ENCODE measurements at regions not wholly inside any gene's neighbourhood (a gene's known extent, or its start where the extent isn't known, plus 50 kb on each side); places are given as distances from the start of the nearest gene placed in this dataset.
"Not testable (repeated sequence)": the region's sequence is repeated elsewhere in the genome, so short reads cannot be mapped to it uniquely, and the experiment has no call there.

DNA sequence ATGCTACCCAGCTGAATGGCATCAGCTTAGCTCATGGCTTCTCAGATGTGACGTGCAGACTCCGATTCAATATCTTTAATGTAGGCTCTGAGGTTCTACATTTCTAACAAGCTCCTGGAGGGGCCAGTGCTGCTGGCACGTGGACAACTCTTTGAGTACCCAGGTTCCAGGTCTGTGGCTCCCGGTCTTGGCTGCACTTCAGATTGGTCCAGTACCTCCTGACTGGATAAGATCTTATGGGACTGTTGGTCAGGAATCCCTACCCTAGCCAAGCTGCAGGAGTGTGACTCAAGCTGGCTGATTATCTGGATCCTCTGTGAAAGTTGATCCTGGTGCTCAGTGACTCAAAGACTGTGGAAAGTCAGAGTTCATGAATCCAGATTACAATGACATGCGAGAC lies 222.1 kb downstream of the ANKRD30B start:
- Histone ChIP-seq H3K4me3 (ENCODE audit: low read length in 2 of 2) (no peak overlapping the region), H3K27ac (ENCODE audit: low read depth in 1 of 2, low read length in 2 of 2) (no peak overlapping the region), H3K27me3 (ENCODE audit: control insufficient read depth in 1 of 2, insufficient read depth in 2 of 2, low read length in 1 of 2) (no peaks in the 10 kb centered on the region), H3K36me3 (ENCODE audit: control insufficient read depth in 1 of 2, insufficient read depth in 2 of 2, low read length in 1 of 2) (no peaks in the 10 kb centered on the region), H3K4me1 (ENCODE audit: control insufficient read depth in 1 of 2, insufficient read depth in 2 of 2, low read length in 2 of 2) (no peaks in the 10 kb centered on the region), H3K9me3 (ENCODE audit: control insufficient read depth, low read length) (no peaks in the 10 kb centered on the region)
- DNase-seq (no peak), ATAC-seq (ENCODE audit: low FRiP score) (no peak)
- 61 to 82% methylated on average over 5 of the region's 5 CpGs for WGBS, 2 donors
- intact Hi-C loops (cut with DNase I) = no loop called here

DNA sequence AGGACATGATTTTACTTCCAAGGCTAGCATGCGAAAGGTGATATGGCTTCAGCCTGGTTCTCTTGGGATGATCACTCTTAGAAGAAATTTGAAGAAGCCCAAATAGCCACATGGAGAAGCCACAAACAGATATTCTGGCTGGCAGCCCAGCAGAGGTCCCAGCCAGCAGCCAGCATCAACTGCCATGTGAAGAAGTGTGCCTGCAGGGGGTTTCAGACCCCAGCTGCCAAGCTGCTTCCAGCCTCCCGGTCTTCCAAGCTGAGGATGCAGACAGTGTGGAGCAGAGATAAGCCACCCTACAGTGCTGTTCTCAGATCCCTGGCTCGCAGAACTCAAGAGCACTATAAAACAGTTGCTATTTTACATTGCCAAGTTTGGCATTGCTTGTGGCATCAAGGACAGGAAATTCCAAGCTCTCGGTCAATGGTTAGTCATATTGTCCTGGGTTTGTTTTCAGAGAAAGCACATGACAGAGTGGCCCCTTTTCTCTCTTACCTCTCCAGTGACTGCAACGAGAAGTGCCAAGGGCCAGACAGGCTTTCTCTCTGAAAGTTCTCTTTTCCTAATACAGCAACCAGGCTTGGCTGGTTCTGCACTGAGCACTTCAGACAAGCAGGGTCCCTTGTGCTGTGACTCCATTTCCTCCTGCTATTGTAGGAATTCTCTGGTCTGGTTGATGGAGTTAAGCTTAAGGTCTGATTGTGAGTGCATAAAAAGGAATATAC lies 223.7 kb downstream of the ANKRD30B start:
- ATAC-seq (ENCODE audit: low FRiP score) (peak; percentile 17), DNase-seq (no peak)
- H3K4me3 ChIP-seq (ENCODE audit: low read length in 2 of 2) = no peak overlapping the region
- intact Hi-C loops (cut with DNase I) = no loop called here
- H3K9me3 ChIP-seq (ENCODE audit: control insufficient read depth, low read length) = no peaks in the 10 kb centered on the region
- H3K27ac ChIP-seq (ENCODE audit: low read depth in 1 of 2, low read length in 2 of 2) = no peak overlapping the region
- no peaks in the 10 kb centered on the region for H3K4me1 ChIP-seq (ENCODE audit: control insufficient read depth in 1 of 2, insufficient read depth in 2 of 2, low read length in 2 of 2)
- no peaks in the 10 kb centered on the region for H3K27me3 ChIP-seq (ENCODE audit: control insufficient read depth in 1 of 2, insufficient read depth in 2 of 2, low read length in 1 of 2)
- no peaks in the 10 kb centered on the region for H3K36me3 ChIP-seq (ENCODE audit: control insufficient read depth in 1 of 2, insufficient read depth in 2 of 2, low read length in 1 of 2)
- WGBS, 2 donors = 28 to 33% methylated on average over 5 of the region's 5 CpGs

DNA sequence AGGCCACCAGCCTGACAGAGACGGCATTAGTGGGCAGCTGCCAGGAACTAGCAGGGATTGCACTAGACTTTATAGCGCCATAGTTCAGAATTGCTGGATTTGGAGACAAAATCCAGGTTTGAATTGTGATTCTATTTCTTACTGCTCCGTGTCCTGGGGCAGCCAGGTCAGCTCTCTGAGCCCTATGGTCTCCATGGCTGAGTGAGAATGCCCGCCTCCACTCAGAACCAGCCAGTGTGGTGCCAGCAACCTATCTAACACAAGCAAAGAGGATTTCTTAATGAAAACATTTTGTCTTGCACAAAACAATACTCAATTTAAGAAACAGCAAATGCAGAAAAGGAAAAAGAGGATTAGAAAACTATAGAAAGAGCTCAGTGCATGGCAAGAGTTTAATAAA lies 225.4 kb downstream of the ANKRD30B start:
- intact Hi-C loops (cut with DNase I); H3K27ac ChIP-seq (ENCODE audit: low read depth in 1 of 2, low read length in 2 of 2); H3K36me3 ChIP-seq (ENCODE audit: control insufficient read depth in 1 of 2, insufficient read depth in 2 of 2, low read length in 1 of 2); H3K4me3 ChIP-seq (ENCODE audit: low read length in 2 of 2); H3K4me1 ChIP-seq (ENCODE audit: control insufficient read depth in 1 of 2, insufficient read depth in 2 of 2, low read length in 2 of 2); DNase-seq; H3K9me3 ChIP-seq (ENCODE audit: control insufficient read depth, low read length); ATAC-seq (ENCODE audit: low FRiP score); H3K27me3 ChIP-seq (ENCODE audit: control insufficient read depth in 1 of 2, insufficient read depth in 2 of 2, low read length in 1 of 2): not testable (repeated sequence)
- 75 to 81% methylated on average over 4 of the region's 4 CpGs for WGBS, 2 donors

DNA sequence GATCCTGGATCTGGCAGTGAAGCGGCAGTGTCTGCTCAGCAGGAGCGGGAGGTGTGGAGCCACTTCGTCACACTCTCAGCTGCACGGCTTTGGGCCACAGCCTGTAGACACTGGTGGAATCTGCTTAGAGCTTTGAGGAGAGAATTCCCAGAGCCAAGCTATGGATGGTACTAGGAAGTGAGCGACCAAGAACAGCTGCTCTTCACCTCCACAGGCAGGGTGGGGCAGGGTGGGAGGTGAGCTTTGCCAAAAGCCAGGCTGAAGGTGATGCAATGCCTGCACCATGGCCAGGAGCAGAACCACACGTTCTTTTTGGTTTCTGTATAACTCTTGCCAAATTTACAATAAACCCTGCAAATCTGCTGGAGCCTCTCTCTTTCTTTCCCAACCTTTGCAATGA lies 226.1 kb downstream of the ANKRD30B start:
- WGBS, 2 donors = 77 to 79% methylated on average over 6 of the region's 6 CpGs
- H3K4me1 ChIP-seq (ENCODE audit: control insufficient read depth in 1 of 2, insufficient read depth in 2 of 2, low read length in 2 of 2) = no peaks in the 10 kb centered on the region
- no peaks in the 10 kb centered on the region for H3K36me3 ChIP-seq (ENCODE audit: control insufficient read depth in 1 of 2, insufficient read depth in 2 of 2, low read length in 1 of 2)
- intact Hi-C loops (cut with DNase I) = no loop called here
- ATAC-seq (ENCODE audit: low FRiP score) (no peak), DNase-seq (no peak)
- no peak overlapping the region for H3K4me3 ChIP-seq (ENCODE audit: low read length in 2 of 2)
- H3K27me3 ChIP-seq (ENCODE audit: control insufficient read depth in 1 of 2, insufficient read depth in 2 of 2, low read length in 1 of 2) = no peaks in the 10 kb centered on the region
- no peaks in the 10 kb centered on the region for H3K9me3 ChIP-seq (ENCODE audit: control insufficient read depth, low read length)
- no peak overlapping the region for H3K27ac ChIP-seq (ENCODE audit: low read depth in 1 of 2, low read length in 2 of 2)

DNA sequence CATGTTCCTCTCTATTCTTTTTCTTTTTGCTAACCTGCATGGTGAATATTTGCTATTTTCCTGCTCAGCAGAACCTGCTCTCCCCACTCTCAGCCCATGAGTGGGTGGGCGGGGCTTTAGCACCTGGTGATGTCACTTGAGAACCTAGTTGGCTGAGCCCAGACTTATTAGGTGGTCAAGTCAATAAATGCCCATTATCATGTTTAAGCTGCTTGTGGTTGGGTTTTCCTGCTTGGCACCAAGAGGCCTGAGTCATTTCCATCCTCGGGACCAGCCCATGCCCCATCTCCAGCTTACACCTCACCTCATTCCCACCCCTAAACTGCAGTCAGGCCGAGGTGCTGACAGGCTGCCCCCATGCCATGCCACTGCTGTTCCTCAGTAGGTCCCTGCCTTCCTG lies 226.6 kb downstream of the ANKRD30B start:
- DNase-seq = no peak
- Histone ChIP-seq H3K36me3 (ENCODE audit: control insufficient read depth in 1 of 2, insufficient read depth in 2 of 2, low read length in 1 of 2) (no peaks in the 10 kb centered on the region), H3K27ac (ENCODE audit: low read depth in 1 of 2, low read length in 2 of 2) (no peak overlapping the region), H3K4me3 (ENCODE audit: low read length in 2 of 2) (no peak overlapping the region), H3K4me1 (ENCODE audit: control insufficient read depth in 1 of 2, insufficient read depth in 2 of 2, low read length in 2 of 2) (no peaks in the 10 kb centered on the region), H3K27me3 (ENCODE audit: control insufficient read depth in 1 of 2, insufficient read depth in 2 of 2, low read length in 1 of 2) (no peaks in the 10 kb centered on the region), H3K9me3 (ENCODE audit: control insufficient read depth, low read length) (no peaks in the 10 kb centered on the region)
- no peak for ATAC-seq (ENCODE audit: low FRiP score)
- WGBS, 2 donors = 56 to 64% methylated on average over 3 of the region's 3 CpGs
- intact Hi-C loops (cut with DNase I) = no loop called here

DNA sequence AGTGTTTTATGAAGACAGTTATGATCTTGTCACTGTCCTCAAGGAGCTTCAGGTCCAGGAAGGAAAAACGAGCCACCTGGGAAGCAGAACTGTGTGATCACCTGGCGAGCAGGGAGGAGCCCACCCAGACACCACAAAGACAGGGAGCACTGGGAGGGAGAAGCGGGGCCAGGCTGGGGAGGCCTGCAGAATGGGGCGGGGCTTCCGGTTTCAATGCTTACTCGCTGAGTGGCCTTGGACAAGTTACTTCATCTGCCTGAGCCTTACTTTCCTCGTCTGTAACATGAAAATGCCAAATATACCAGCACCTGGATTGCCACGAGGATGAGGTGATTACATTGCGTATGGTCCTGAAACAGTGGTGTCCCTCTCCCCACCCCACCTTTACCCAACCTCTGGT lies 227.5 kb downstream of the ANKRD30B start:
- no peaks in the 10 kb centered on the region for H3K27me3 ChIP-seq (ENCODE audit: control insufficient read depth in 1 of 2, insufficient read depth in 2 of 2, low read length in 1 of 2)
- no peaks in the 10 kb centered on the region for H3K4me1 ChIP-seq (ENCODE audit: control insufficient read depth in 1 of 2, insufficient read depth in 2 of 2, low read length in 2 of 2)
- DNase-seq (no peak), ATAC-seq (ENCODE audit: low FRiP score) (no peak)
- H3K9me3 ChIP-seq (ENCODE audit: control insufficient read depth, low read length) = no peaks in the 10 kb centered on the region
- no peak overlapping the region for H3K27ac ChIP-seq (ENCODE audit: low read depth in 1 of 2, low read length in 2 of 2)
- 83 to 87% methylated on average over 9 of the region's 9 CpGs for WGBS, 2 donors
- intact Hi-C loops (cut with DNase I) = no loop called here
- no peaks in the 10 kb centered on the region for H3K36me3 ChIP-seq (ENCODE audit: control insufficient read depth in 1 of 2, insufficient read depth in 2 of 2, low read length in 1 of 2)
- H3K4me3 ChIP-seq (ENCODE audit: low read length in 2 of 2) = no peak overlapping the region

DNA sequence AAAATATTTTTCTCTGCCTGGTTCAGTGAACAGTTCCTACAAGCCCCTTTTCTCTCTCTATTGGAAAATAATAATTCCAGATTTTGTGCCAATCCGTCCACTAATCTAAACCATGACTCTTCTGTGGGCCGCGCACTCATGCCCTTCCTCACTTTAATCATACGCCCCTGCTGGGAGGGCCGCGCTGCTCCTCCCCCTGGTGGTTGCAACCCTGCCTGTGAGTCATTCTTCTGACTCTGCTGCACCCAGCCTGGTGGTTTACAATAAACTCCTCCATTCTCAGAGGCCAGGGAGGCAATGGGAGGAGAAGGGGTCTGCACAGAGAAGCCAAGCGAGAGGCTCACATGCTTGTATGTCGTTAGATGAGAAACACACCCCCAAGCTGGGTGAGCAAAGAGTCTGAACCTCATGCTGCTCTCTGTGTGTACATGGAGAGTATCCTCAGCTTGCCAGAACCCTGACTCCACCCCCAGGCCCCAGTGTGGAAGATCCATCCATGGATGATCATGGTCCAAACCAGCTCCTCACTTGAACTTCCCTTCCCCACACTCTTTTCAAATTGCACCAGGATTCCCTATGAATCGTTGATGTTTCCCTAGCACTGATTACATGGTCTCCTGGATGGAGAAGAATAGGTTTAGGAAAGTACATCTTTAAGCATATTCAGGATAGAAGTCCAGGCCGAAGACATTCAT lies 228.9 kb downstream of the ANKRD30B start:
- ATAC-seq (ENCODE audit: low FRiP score) = no peak
- Histone ChIP-seq H3K4me3 (ENCODE audit: low read length in 2 of 2) (no peak overlapping the region), H3K27ac (ENCODE audit: low read depth in 1 of 2, low read length in 2 of 2) (no peak overlapping the region), H3K4me1 (ENCODE audit: control insufficient read depth in 1 of 2, insufficient read depth in 2 of 2, low read length in 2 of 2) (no peaks in the 10 kb centered on the region), H3K36me3 (ENCODE audit: control insufficient read depth in 1 of 2, insufficient read depth in 2 of 2, low read length in 1 of 2) (no peaks in the 10 kb centered on the region), H3K27me3 (ENCODE audit: control insufficient read depth in 1 of 2, insufficient read depth in 2 of 2, low read length in 1 of 2) (no peaks in the 10 kb centered on the region), H3K9me3 (ENCODE audit: control insufficient read depth, low read length) (no peaks in the 10 kb centered on the region)
- intact Hi-C loops (cut with DNase I) = no loop called here
- 66 to 69% methylated on average over 10 of the region's 10 CpGs for WGBS, 2 donors
- DNase-seq = no peak

DNA sequence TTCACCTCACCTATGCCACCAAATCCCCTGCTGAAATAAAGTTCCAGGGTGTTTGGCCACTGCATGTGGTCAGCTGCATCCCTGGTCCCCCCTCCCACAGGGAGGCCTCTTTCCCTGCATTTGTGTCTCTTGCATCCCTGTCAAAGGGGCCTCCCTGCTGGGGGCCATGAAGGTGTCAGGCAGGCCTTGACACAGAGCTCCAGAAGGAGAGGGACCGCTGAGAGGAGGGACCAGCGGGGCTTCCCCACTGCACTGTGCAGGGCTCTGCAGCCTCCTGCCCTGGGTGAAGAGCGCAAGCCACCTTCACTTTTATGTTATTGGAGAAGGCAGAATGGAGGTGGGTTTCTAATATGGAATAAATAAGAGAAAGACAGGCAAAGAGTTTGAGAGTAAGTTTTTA lies 230.2 kb downstream of the ANKRD30B start:
- no peaks in the 10 kb centered on the region for H3K9me3 ChIP-seq (ENCODE audit: control insufficient read depth, low read length)
- no peak overlapping the region for H3K4me3 ChIP-seq (ENCODE audit: low read length in 2 of 2)
- H3K27ac ChIP-seq (ENCODE audit: low read depth in 1 of 2, low read length in 2 of 2) = no peak overlapping the region
- H3K4me1 ChIP-seq (ENCODE audit: control insufficient read depth in 1 of 2, insufficient read depth in 2 of 2, low read length in 2 of 2) = no peaks in the 10 kb centered on the region
- H3K27me3 ChIP-seq (ENCODE audit: control insufficient read depth in 1 of 2, insufficient read depth in 2 of 2, low read length in 1 of 2) = no peaks in the 10 kb centered on the region
- intact Hi-C loops (cut with DNase I) = no loop called here
- ATAC-seq (ENCODE audit: low FRiP score) (no peak), DNase-seq (no peak)
- no peaks in the 10 kb centered on the region for H3K36me3 ChIP-seq (ENCODE audit: control insufficient read depth in 1 of 2, insufficient read depth in 2 of 2, low read length in 1 of 2)
- WGBS, 2 donors = 76 to 79% methylated on average over 3 of the region's 3 CpGs

DNA sequence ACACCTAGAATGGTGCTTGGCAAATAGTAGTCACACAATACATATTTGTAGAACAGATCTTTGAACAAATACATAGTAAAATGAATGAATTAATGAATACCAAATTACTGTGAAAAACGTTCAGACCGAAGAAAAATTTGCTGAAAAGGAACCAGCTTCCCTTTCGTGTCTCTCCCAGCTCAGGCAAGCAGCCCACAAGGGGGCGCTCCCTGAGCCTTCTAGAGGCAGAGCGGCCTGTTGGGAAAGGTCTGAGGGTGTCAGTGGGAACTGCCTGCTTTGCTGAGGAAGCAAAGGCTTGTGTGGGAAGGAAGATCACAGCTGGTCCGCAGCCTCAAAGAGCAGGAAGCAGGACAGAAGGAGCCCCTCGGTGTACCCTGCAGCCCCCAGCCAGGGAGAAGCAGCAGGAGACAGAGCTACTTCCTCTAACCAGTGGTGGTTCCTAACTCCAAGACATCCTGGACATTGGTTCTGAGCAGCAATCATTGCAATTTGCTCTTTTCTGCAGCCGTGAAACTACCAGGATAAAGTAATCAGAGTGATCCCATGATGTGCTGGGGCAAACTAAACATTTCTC lies 231.1 kb downstream of the ANKRD30B start:
- 22 to 23% methylated on average over 8 of the region's 8 CpGs for WGBS, 2 donors

More for the DNA sequence above, 231.1 kb downstream of the ANKRD30B start:
- no peak overlapping the region for H3K27ac ChIP-seq (ENCODE audit: low read depth in 1 of 2, low read length in 2 of 2)
- H3K36me3 ChIP-seq (ENCODE audit: control insufficient read depth in 1 of 2, insufficient read depth in 2 of 2, low read length in 1 of 2) = no peaks in the 10 kb centered on the region
- no peaks in the 10 kb centered on the region for H3K9me3 ChIP-seq (ENCODE audit: control insufficient read depth, low read length)
- H3K27me3 ChIP-seq (ENCODE audit: control insufficient read depth in 1 of 2, insufficient read depth in 2 of 2, low read length in 1 of 2) = no peaks in the 10 kb centered on the region
- ATAC-seq (ENCODE audit: low FRiP score) (no peak), DNase-seq (no peak)
- no peaks in the 10 kb centered on the region for H3K4me1 ChIP-seq (ENCODE audit: control insufficient read depth in 1 of 2, insufficient read depth in 2 of 2, low read length in 2 of 2)
- no peak overlapping the region for H3K4me3 ChIP-seq (ENCODE audit: low read length in 2 of 2)
- intact Hi-C loops (cut with DNase I) = no loop called here

All from aorta (tissue), 5 donors.